ENCODE measurements at regions not wholly inside any gene's neighbourhood (a gene's known extent, or its start where the extent isn't known, plus 50 kb on each side); places are given as distances from the start of the nearest gene placed in this dataset.

- POLR2A ChIA-PET (ENCODE audit: partially characterized antibody): no interaction called here
- 92% methylated on average over 4 of the region's 4 CpGs; no CpG with 5 or more reads in 1 of the 2 experiments for WGBS, 2 experiments (ENCODE audit: extremely low coverage in 1 of 2, insufficient coverage in 1 of 2, insufficient read length in 1 of 2, insufficient replicate concordance in 2 of 2, low coverage in 1 of 2, low lambda C conversion rate in 2 of 2, missing lambda C conversion rate in 1 of 2)
- no peak overlapping the region for H3K27ac ChIP-seq (ENCODE audit: low read depth, low read length)
- H3K9me3 ChIP-seq (ENCODE audit: insufficient read depth in 2 of 2, low read depth in 1 of 2, low read length in 1 of 2): no peaks in the 10 kb centered on the region
- no peak overlapping the region for H3K23ac ChIP-seq (ENCODE audit: insufficient read length)
- no peaks in the 10 kb centered on the region for H3K79me1 ChIP-seq (ENCODE audit: low read depth, low read length)
- H2BK15ac ChIP-seq (ENCODE audit: low read length): no peak overlapping the region
- no peak overlapping the region for H3K9ac ChIP-seq (replicated peaks in 1 of 4; ENCODE audit: extremely low read depth in 1 of 4, low read depth in 3 of 4, low read length in 3 of 4)
- H2BK5ac ChIP-seq (ENCODE audit: low read depth, low read length): no peak overlapping the region
- H3K14ac ChIP-seq (ENCODE audit: insufficient read length): no peak overlapping the region
- DNase-seq (ENCODE audit: low read depth in 1 of 2, low spot score in 2 of 2) (no peak), FAIRE-seq (no peak)
- no peaks in the 10 kb centered on the region for H4K20me1 ChIP-seq (replicated peaks in 1 of 2; ENCODE audit: control insufficient read depth in 1 of 2, insufficient read depth in 2 of 2, low read length in 2 of 2)
- no peak overlapping the region for H2BK12ac ChIP-seq (ENCODE audit: low read depth, low read length)
- H3K18ac ChIP-seq (ENCODE audit: extremely low read depth, low read length): no peak overlapping the region
- H4K8ac ChIP-seq (ENCODE audit: extremely low read depth, insufficient read depth, low read length): no peak overlapping the region
- H4K5ac ChIP-seq (ENCODE audit: insufficient read length, low read depth, low read length): no peak overlapping the region
- no peak overlapping the region for H2BK20ac ChIP-seq (ENCODE audit: low read length)
- peaks cover 0 to 6% (median 0%) of the 10 kb centered on the region in 4 experiments; a peak in 3 of 7 replicates for H3K4me1 ChIP-seq (replicated peaks in 1 of 4; ENCODE audit: control insufficient read depth in 3 of 4, insufficient read depth in 4 of 4, low read length in 3 of 4)
- H3K56ac ChIP-seq (replicated peaks; ENCODE audit: insufficient read length, low read depth, low read length): no peak overlapping the region
- no peak overlapping the region for H3K4me3 ChIP-seq (ENCODE audit: extremely low read depth in 1 of 4, insufficient read depth in 2 of 4, low read depth in 3 of 4, low read length in 4 of 4)
- H2AFZ ChIP-seq (ENCODE audit: low read length): no peak overlapping the region
- no peaks in the 10 kb centered on the region for H3K23me2 ChIP-seq (ENCODE audit: low read depth, low read length)
- H3K79me2 ChIP-seq (ENCODE audit: control insufficient read depth in 1 of 2, insufficient read depth in 2 of 2, low read length in 2 of 2): no peaks in the 10 kb centered on the region
- CTCF ChIA-PET (ENCODE audit: partially characterized antibody): interaction anchor here (0.8 kb wide), 1 partner anchor 82 kb away, joined by 3 read pairs; no protein-coding TSS in a partner anchor
- H2BK120ac ChIP-seq (replicated peaks; ENCODE audit: low read depth, low read length): no peak overlapping the region
- no peak overlapping the region for H3K4me2 ChIP-seq (ENCODE audit: insufficient read depth in 1 of 2, low read depth in 2 of 2, low read length in 2 of 2)
- H4K91ac ChIP-seq (replicated peaks; ENCODE audit: insufficient read length, low read length): no peak overlapping the region
- H2AK5ac ChIP-seq (ENCODE audit: low read depth, low read length): no peak overlapping the region
- no peaks in the 10 kb centered on the region for H3K36me3 ChIP-seq (ENCODE audit: control insufficient read depth in 2 of 4, insufficient read depth in 4 of 4, low read length in 3 of 4)
- H3K4ac ChIP-seq (replicated peaks; ENCODE audit: insufficient read length, low read depth, low read length): no peak overlapping the region
- H3K27me3 ChIP-seq (replicated peaks in 1 of 4; ENCODE audit: control insufficient read depth in 3 of 4, extremely low read depth in 1 of 4, insufficient read depth in 3 of 4, low read length in 3 of 4): no peaks in the 10 kb centered on the region
- TF ChIP-seq, protein P1, sequence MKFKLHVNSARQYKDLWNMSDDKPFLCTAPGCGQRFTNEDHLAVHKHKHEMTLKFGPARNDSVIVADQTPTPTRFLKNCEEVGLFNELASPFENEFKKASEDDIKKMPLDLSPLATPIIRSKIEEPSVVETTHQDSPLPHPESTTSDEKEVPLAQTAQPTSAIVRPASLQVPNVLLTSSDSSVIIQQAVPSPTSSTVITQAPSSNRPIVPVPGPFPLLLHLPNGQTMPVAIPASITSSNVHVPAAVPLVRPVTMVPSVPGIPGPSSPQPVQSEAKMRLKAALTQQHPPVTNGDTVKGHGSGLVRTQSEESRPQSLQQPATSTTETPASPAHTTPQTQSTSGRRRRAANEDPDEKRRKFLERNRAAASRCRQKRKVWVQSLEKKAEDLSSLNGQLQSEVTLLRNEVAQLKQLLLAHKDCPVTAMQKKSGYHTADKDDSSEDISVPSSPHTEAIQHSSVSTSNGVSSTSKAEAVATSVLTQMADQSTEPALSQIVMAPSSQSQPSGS (IDR thresholded peaks at IDR 0.05; ENCODE audit: low read length): no peak
- TF ChIP-seq JUND (IDR thresholded peaks at IDR 0.05; ENCODE audit: low read length): no peak
- no peak for TF ChIP-seq HDAC2 (IDR thresholded peaks at IDR 0.05; ENCODE audit: borderline replicate concordance in 1 of 2, low read depth in 2 of 2, low read length in 2 of 2)
- TF ChIP-seq ZNF274 (IDR thresholded peaks at IDR 0.05; ENCODE audit: borderline replicate concordance, extremely low read depth, low read length): no peak
- TF ChIP-seq, protein P2, sequence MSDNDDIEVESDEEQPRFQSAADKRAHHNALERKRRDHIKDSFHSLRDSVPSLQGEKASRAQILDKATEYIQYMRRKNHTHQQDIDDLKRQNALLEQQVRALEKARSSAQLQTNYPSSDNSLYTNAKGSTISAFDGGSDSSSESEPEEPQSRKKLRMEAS (IDR thresholded peaks at IDR 0.05): no peak
- TF ChIP-seq POU5F1 (IDR thresholded peaks at IDR 0.05; ENCODE audit: low read depth, low read length): no peak
- no peak for TF ChIP-seq GABPA (IDR thresholded peaks at IDR 0.05; ENCODE audit: borderline replicate concordance, insufficient read depth, low read length)
- TF ChIP-seq CEBPB (IDR thresholded peaks at IDR 0.05; ENCODE audit: low read depth, low read length): no peak
- TF ChIP-seq SIX5 (IDR thresholded peaks at IDR 0.05; ENCODE audit: low read depth, low read length): no peak
- no peak for TF ChIP-seq KDM1A (IDR thresholded peaks at IDR 0.05; ENCODE audit: borderline replicate concordance, low read length)
- TF ChIP-seq POLR2AphosphoS5 (IDR thresholded peaks at IDR 0.05; ENCODE audit: low read depth, low read length): no peak
- no peak for TF ChIP-seq TEAD4 (IDR thresholded peaks at IDR 0.05; ENCODE audit: low read depth, low read length)
Measured at GRCh38 chr2:59080451-59081181, 839.5 kb upstream of the FANCL start.
